IMR-90 (cell line): ENCODE measurements at regions not wholly inside any gene's neighbourhood (a gene's known extent, or its start where the extent isn't known, plus 50 kb on each side); places are given as distances from the start of the nearest gene placed in this dataset.

Experiments used
- ATAC-seq: fragments of 200-7000 bp; cut with Tn5 transposase; 2 replicates; pipeline ENCODE4 v1.9.1; 2020; ENCODE audit warnings: low read depth, mild to moderate bottlenecking, moderate library complexity
- BruUV-seq: library from RNA; stranded (reverse); fragments of 400-500 nt; replicated peaks from 2 replicates; lab custom pipeline; 2021; lab: Mats Ljungman, UMichigan
- CTCF ChIA-PET: fragments of 300-600 bp; formaldehyde crosslinking; extraction: SDS; loops from one replicate; lab custom pipeline; 2021; ENCODE audit warnings: antibody characterized with exemption; lab: Yijun Ruan, JAX
- POLR2A ChIA-PET: fragments of 300-600 bp; sonication (Branson Sonifier 250); formaldehyde crosslinking; loops from one replicate; lab custom pipeline; 2022; ENCODE audit warnings: antibody characterized with exemption; ENCODE audit not compliant: unreplicated experiment; lab: Charles Lee
- DNase-seq: peaks from one replicate; pipeline ENCODE4 v3.0.0; 2013
- H2AFZ ChIP-seq: replicated peaks from 2 replicates; pipeline ENCODE3; 2013; ENCODE audit warnings: low read length, mild to moderate bottlenecking; ENCODE audit not compliant: poor library complexity
- H2AK5ac ChIP-seq: 2 replicates; pipeline ENCODE4 v1.6.1; 2013; ENCODE audit warnings: low read depth, low read length, inconsistent platforms
- H2AK9ac ChIP-seq: replicated peaks from 2 replicates; pipeline ENCODE3; 2013; ENCODE audit warnings: mild to moderate bottlenecking, low read depth, low read length, moderate library complexity; ENCODE audit not compliant: poor library complexity
- H2BK120ac ChIP-seq: 2 replicates; pipeline ENCODE4 v1.6.1; 2013; ENCODE audit warnings: low read depth, low read length, inconsistent platforms
- H2BK15ac ChIP-seq: 3 replicates; pipeline ENCODE4 v1.6.1; 2013; ENCODE audit warnings: low read depth, low read length, inconsistent platforms
- H2BK20ac ChIP-seq: 2 replicates; pipeline ENCODE4 v1.6.1; 2013; ENCODE audit warnings: low read depth, mild to moderate bottlenecking, inconsistent platforms, low read length, moderate library complexity
- H2BK5ac ChIP-seq: 2 replicates; pipeline ENCODE4 v1.6.1; 2013; ENCODE audit warnings: mild to moderate bottlenecking, low read depth, low read length, inconsistent platforms; ENCODE audit not compliant: poor library complexity, severe bottlenecking
- H3K14ac ChIP-seq: replicated peaks from 2 replicates; pipeline ENCODE4 v1.6.1; 2013; ENCODE audit warnings: low read depth, low read length, inconsistent platforms
- H3K18ac ChIP-seq: 2 replicates; pipeline ENCODE4 v1.6.1; 2013; ENCODE audit warnings: low read depth, low read length, control low read depth
- H3K23ac ChIP-seq: 2 replicates; pipeline ENCODE4 v1.6.1; 2013; ENCODE audit warnings: low read depth, low read length, inconsistent platforms
- H3K27ac ChIP-seq: 2 replicates; pipeline ENCODE4 v1.5.1; 2013; ENCODE audit warnings: mild to moderate bottlenecking, control low read depth, low read length; ENCODE audit not compliant: insufficient read depth
- H3K27me3 ChIP-seq: 2 replicates; pipeline ENCODE4 v1.6.1; 2013; ENCODE audit warnings: low read length; ENCODE audit not compliant: control insufficient read depth, insufficient read depth
- H3K36me3 ChIP-seq: 2 replicates; pipeline ENCODE4 v1.6.1; 2013; ENCODE audit warnings: low read length, mixed read lengths; ENCODE audit not compliant: control insufficient read depth, insufficient read depth
- H3K4ac ChIP-seq: 2 replicates; pipeline ENCODE4 v1.6.1; 2013; ENCODE audit warnings: low read depth, low read length, inconsistent platforms
- H3K4me1 ChIP-seq: 2 replicates; pipeline ENCODE4 v1.6.1; 2013; ENCODE audit warnings: low read length, mixed read lengths; ENCODE audit not compliant: control insufficient read depth, insufficient read depth
- H3K4me2 ChIP-seq: 2 replicates; pipeline ENCODE4 v1.6.1; 2013; ENCODE audit warnings: low read depth, mild to moderate bottlenecking, control low read depth, low read length, moderate library complexity
- H3K4me3 ChIP-seq: 2 replicates; pipeline ENCODE4 v1.5.1; 2013; ENCODE audit warnings: low read depth, mild to moderate bottlenecking, control low read depth, low read length, moderate library complexity; ENCODE audit not compliant: insufficient read depth
- H3K56ac ChIP-seq: 2 replicates; pipeline ENCODE4 v1.6.1; 2013; ENCODE audit warnings: low read length, inconsistent platforms; ENCODE audit not compliant: insufficient read depth; ENCODE audit errors: extremely low read depth
- H3K79me1 ChIP-seq, 2 experiments: 2 replicates each; pipeline ENCODE4 v1.6.1; 2013; ENCODE audit warnings: low read length in 2 of 2, inconsistent platforms in 1 of 2, low read depth in 1 of 2
- H3K9ac ChIP-seq: 2 replicates; pipeline ENCODE4 v1.6.1; 2013; ENCODE audit warnings: low read depth, low read length, control low read depth
- H3K9me1 ChIP-seq: 2 replicates; pipeline ENCODE4 v1.6.1; 2013; ENCODE audit warnings: low read length, inconsistent platforms; ENCODE audit not compliant: insufficient read depth
- H3K9me3 ChIP-seq: 2 replicates; pipeline ENCODE4 v1.6.1; 2013; ENCODE audit warnings: low read length; ENCODE audit not compliant: control insufficient read depth, insufficient read depth
- H4K20me1 ChIP-seq: 2 replicates; pipeline ENCODE4 v1.6.1; 2013; ENCODE audit warnings: low read length, inconsistent platforms; ENCODE audit not compliant: insufficient read depth
- H4K5ac ChIP-seq: 2 replicates; pipeline ENCODE4 v1.6.1; 2013; ENCODE audit warnings: mild to moderate bottlenecking, low read depth, low read length, control low read depth
- H4K8ac ChIP-seq, 2 experiments: 2 replicates each; pipeline ENCODE4 v1.6.1; 2013; ENCODE audit warnings: low read depth in 2 of 2, low read length in 2 of 2, control low read depth in 1 of 2, inconsistent platforms in 1 of 2
- H4K91ac ChIP-seq: 2 replicates; pipeline ENCODE4 v1.6.1; 2013; ENCODE audit warnings: low read depth, low read length, inconsistent platforms; ENCODE audit not compliant: insufficient read depth
- BHLHE40 ChIP-seq: fragments of 150-350 bp; IDR thresholded peaks from 2 replicates; pipeline ENCODE4 v1.6.1; 2016; ENCODE audit warnings: mild to moderate bottlenecking, low read depth, low read length
- CHD1 ChIP-seq: IDR thresholded peaks from 2 replicates; pipeline ENCODE4 v1.6.1; 2012; ENCODE audit warnings: low read depth, low read length, improper control_type of control experiment
- CTCF ChIP-seq: conservative IDR thresholded peaks from 2 replicates; pipeline ENCODE4 v1.5.1; 2012; ENCODE audit warnings: mild to moderate bottlenecking, low read depth, low read length, improper control_type of control experiment
- ELK1 ChIP-seq: fragments of 150-350 bp; IDR thresholded peaks from 2 replicates; pipeline ENCODE4 v1.6.1; 2016; ENCODE audit warnings: low read depth, mild to moderate bottlenecking, low read length, moderate library complexity, borderline replicate concordance
- FOS ChIP-seq: fragments of 150-350 bp; IDR thresholded peaks from 2 replicates; pipeline ENCODE4 v1.6.1; 2016; ENCODE audit warnings: low read depth, low read length
- MAFK ChIP-seq: IDR thresholded peaks from 2 replicates; pipeline ENCODE4 v1.6.1; 2012; ENCODE audit warnings: low read depth, low read length, improper control_type of control experiment
- MAZ ChIP-seq: IDR thresholded peaks from 2 replicates; pipeline ENCODE4 v1.6.1; 2012; ENCODE audit warnings: low read depth, mild to moderate bottlenecking, low read length, improper control_type of control experiment, moderate library complexity, borderline replicate concordance
- NFE2L2 ChIP-seq: fragments of 150-350 bp; IDR thresholded peaks from 2 replicates; pipeline ENCODE4 v1.6.1; 2016; ENCODE audit warnings: low read depth, mild to moderate bottlenecking, low read length
- RAD21 ChIP-seq: IDR thresholded peaks from 2 replicates; pipeline ENCODE4 v1.6.1; 2012; ENCODE audit warnings: low read length, improper control_type of control experiment
- SMC3 ChIP-seq: fragments of 150-350 bp; IDR thresholded peaks from 2 replicates; pipeline ENCODE4 v1.6.1; 2016; ENCODE audit warnings: low read depth, mild to moderate bottlenecking, antibody characterized with exemption, low read length, moderate library complexity
- USF2 ChIP-seq: fragments of 150-350 bp; IDR thresholded peaks from 2 replicates; pipeline ENCODE4 v1.6.1; 2017; ENCODE audit warnings: mild to moderate bottlenecking, antibody characterized with exemption, low read length, low read depth
- WGBS, 2 experiments: methylation state at CpG; one replicate each; pipeline versions ENCODE4 v1.1.5 to v1.1.7; 2013; ENCODE audit warnings: missing lambda C conversion rate in 2 of 2; ENCODE audit not compliant: insufficient read length in 1 of 2; ENCODE audit errors: extremely low coverage in 2 of 2; 5-methylcytosine and 5-hydroxymethylcytosine counted together
- dilution Hi-C: fragments of 300-500 bp; cut with HindIII; formaldehyde crosslinking; loops from one replicate; pipeline ENCODE4 v1.14.3; 2018; ENCODE audit warnings: low sequenced_read_pairs; ENCODE audit not compliant: unreplicated experiment
- in situ Hi-C: fragments of 300-500 bp; cut with MboI; formaldehyde crosslinking; loops from 3 replicates; pipeline ENCODE4 v1.14.3; 2019; ENCODE audit warnings: low sequenced_read_pairs, inconsistent platforms, mixed read lengths
- intact Hi-C: fragments of 100-400 bp; cut with micrococcal nuclease; formaldehyde crosslinking; loops from 2 replicates; pipeline ENCODE4 v1.10.0; 2022

- ChIA-PET POLR2A (no interaction called here), CTCF (no interaction called here)
- H3K4ac ChIP-seq = no peak overlapping the region
- no peaks in the 10 kb centered on the region for H3K9me1 ChIP-seq
- H4K5ac ChIP-seq = no peak overlapping the region
- H3K9ac ChIP-seq = no peak overlapping the region
- no peak overlapping the region for H3K56ac ChIP-seq
- H3K27me3 ChIP-seq = peaks cover 2% of the 10 kb centered on the region
- in situ Hi-C loops (no loop called here), intact Hi-C loops (no loop called here), dilution Hi-C loops (no loop called here)
- H2AFZ ChIP-seq = no peak overlapping the region
- H2BK20ac ChIP-seq = no peak overlapping the region
- ATAC-seq (no peak), DNase-seq (no peak)
- H3K36me3 ChIP-seq = no peaks in the 10 kb centered on the region
- H3K4me3 ChIP-seq = no peak overlapping the region
- no TSS peak for BruUV-seq
- H4K8ac ChIP-seq = no peak overlapping the region
- no peak for TF ChIP-seq ELK1
- no peak for TF ChIP-seq BHLHE40
- no peak for TF ChIP-seq NFE2L2
- no peak for TF ChIP-seq USF2
- TF ChIP-seq SMC3 = no peak
- no peak for TF ChIP-seq FOS
- no peak for TF ChIP-seq MAZ
- TF ChIP-seq MAFK = no peak
- no peak for TF ChIP-seq RAD21
- no peak for TF ChIP-seq CHD1
- no peak for TF ChIP-seq CTCF
- H2BK15ac ChIP-seq = no peak overlapping the region
- no peak overlapping the region for H2BK5ac ChIP-seq
- H3K4me1 ChIP-seq = peaks cover 6% of the 10 kb centered on the region; the same call in 1 of the 2 replicates
- no peak overlapping the region for H2BK120ac ChIP-seq
- no peaks in the 10 kb centered on the region for H4K20me1 ChIP-seq
- H3K4me2 ChIP-seq = no peak overlapping the region
- WGBS, 2 experiments = 35% methylated on average over 4 of the region's 10 CpGs; no CpG with 5 or more reads in 1 of the 2 experiments
- H3K27ac ChIP-seq = no peak overlapping the region
- no peak overlapping the region for H3K14ac ChIP-seq
- no peaks in the 10 kb centered on the region for H3K9me3 ChIP-seq
- no peak overlapping the region for H2AK5ac ChIP-seq
- no peak overlapping the region for H4K91ac ChIP-seq
- H2AK9ac ChIP-seq = no peak overlapping the region
- H3K18ac ChIP-seq = no peak overlapping the region
- no peak overlapping the region for H3K23ac ChIP-seq
- no peaks in the 10 kb centered on the region for H3K79me1 ChIP-seq
Observed at GRCh38 chr5:175816348-175816747, 55.0 kb upstream of the CPLX2 start.
